ENCODE measurements at regions not wholly inside any gene's neighbourhood (a gene's known extent, or its start where the extent isn't known, plus 50 kb on each side); places are given as distances from the start of the nearest gene placed in this dataset.

DNA sequence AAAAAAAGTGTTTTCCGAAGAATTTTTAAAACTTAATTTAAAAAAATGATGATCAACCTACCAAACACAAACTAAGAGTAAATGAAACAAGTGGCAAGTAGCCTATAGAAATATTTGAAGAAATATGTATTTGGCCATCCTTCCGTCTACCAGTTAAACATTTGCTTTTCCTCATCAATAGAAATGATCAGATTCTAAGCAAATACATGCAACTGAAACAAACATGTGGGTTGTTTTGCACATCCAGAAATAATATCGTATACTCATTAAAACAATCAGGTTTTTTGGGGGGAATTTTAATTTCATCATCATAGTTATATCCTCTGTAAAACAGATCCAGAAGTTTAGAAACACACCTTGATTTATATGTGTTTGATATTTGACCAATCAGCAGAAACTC is 1011.7 kb downstream of the GATA3 start:
- no peaks in the 10 kb centered on the region for H3K27me3 ChIP-seq (ENCODE audit: insufficient read depth, low read length)
- H3K4me2 ChIP-seq (ENCODE audit: low read length) = no peak overlapping the region
- H3K27ac ChIP-seq (ENCODE audit: low read depth, low read length, poor library complexity, severe bottlenecking) = no peak overlapping the region
- no peak overlapping the region for H3K9ac ChIP-seq (ENCODE audit: low read length)
- no peaks in the 10 kb centered on the region for H3K4me1 ChIP-seq (ENCODE audit: insufficient read depth, low read length, severe bottlenecking)
- H4K20me1 ChIP-seq (ENCODE audit: insufficient read depth, low read length) = no peaks in the 10 kb centered on the region
- no peak for TF ChIP-seq EZH2 (IDR thresholded peaks at IDR 0.05; ENCODE audit: borderline replicate concordance, low read length)
- TF ChIP-seq, protein P1, sequence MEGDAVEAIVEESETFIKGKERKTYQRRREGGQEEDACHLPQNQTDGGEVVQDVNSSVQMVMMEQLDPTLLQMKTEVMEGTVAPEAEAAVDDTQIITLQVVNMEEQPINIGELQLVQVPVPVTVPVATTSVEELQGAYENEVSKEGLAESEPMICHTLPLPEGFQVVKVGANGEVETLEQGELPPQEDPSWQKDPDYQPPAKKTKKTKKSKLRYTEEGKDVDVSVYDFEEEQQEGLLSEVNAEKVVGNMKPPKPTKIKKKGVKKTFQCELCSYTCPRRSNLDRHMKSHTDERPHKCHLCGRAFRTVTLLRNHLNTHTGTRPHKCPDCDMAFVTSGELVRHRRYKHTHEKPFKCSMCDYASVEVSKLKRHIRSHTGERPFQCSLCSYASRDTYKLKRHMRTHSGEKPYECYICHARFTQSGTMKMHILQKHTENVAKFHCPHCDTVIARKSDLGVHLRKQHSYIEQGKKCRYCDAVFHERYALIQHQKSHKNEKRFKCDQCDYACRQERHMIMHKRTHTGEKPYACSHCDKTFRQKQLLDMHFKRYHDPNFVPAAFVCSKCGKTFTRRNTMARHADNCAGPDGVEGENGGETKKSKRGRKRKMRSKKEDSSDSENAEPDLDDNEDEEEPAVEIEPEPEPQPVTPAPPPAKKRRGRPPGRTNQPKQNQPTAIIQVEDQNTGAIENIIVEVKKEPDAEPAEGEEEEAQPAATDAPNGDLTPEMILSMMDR (IDR thresholded peaks at IDR 0.05; ENCODE audit: low read length) = no peak
- H2AFZ ChIP-seq (ENCODE audit: low read length) = no peak overlapping the region
- H3K79me2 ChIP-seq (ENCODE audit: insufficient read depth, low read length) = no peaks in the 10 kb centered on the region
- H3K4me3 ChIP-seq (ENCODE audit: low read depth, low read length, poor library complexity, severe bottlenecking) = no peak overlapping the region
- no peaks in the 10 kb centered on the region for H3K36me3 ChIP-seq (ENCODE audit: insufficient read depth, low read length)
- H3F3A ChIP-seq (ENCODE audit: insufficient read depth, low read length) = no peaks in the 10 kb centered on the region
- no peaks in the 10 kb centered on the region for H3K9me3 ChIP-seq (ENCODE audit: low read length)
- no peaks in the 10 kb centered on the region for H3K9me2 ChIP-seq (ENCODE audit: low read depth, low read length)

DNA sequence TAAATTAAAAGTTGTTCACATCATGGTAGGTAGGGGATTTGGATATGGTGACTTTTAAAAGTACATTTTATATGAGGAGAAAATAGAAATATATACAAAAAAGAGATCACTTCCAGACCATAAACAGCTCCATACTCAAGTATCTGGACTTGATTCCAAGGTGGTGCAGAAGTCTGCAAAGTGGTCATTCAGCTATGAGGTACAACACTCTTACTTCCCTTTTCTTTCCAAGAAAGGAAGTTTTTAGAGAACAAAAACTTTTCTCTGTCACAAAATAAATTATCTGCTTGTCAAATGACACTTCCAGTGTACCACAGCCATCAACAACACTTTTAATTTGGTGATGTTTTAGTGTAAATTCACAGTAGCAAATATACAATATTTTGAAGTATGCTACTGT is 1013.5 kb downstream of the GATA3 start:
- H3K4me1 ChIP-seq (ENCODE audit: insufficient read depth, low read length, severe bottlenecking) = no peaks in the 10 kb centered on the region
- H3K4me2 ChIP-seq (ENCODE audit: low read length) = no peak overlapping the region
- H3K9me2 ChIP-seq (ENCODE audit: low read depth, low read length) = no peaks in the 10 kb centered on the region
- no peaks in the 10 kb centered on the region for H4K20me1 ChIP-seq (ENCODE audit: insufficient read depth, low read length)
- TF ChIP-seq EZH2 (IDR thresholded peaks at IDR 0.05; ENCODE audit: borderline replicate concordance, low read length) = no peak
- TF ChIP-seq, protein P1 (IDR thresholded peaks at IDR 0.05; ENCODE audit: low read length) = no peak
- no peaks in the 10 kb centered on the region for H3K36me3 ChIP-seq (ENCODE audit: insufficient read depth, low read length)
- no peaks in the 10 kb centered on the region for H3F3A ChIP-seq (ENCODE audit: insufficient read depth, low read length)
- H3K79me2 ChIP-seq (ENCODE audit: insufficient read depth, low read length) = no peaks in the 10 kb centered on the region
- H3K9me3 ChIP-seq (ENCODE audit: low read length) = no peaks in the 10 kb centered on the region
- H3K27me3 ChIP-seq (ENCODE audit: insufficient read depth, low read length) = no peaks in the 10 kb centered on the region
- H3K4me3 ChIP-seq (ENCODE audit: low read depth, low read length, poor library complexity, severe bottlenecking) = no peak overlapping the region
- H3K9ac ChIP-seq (ENCODE audit: low read length) = no peak overlapping the region
- no peak overlapping the region for H3K27ac ChIP-seq (ENCODE audit: low read depth, low read length, poor library complexity, severe bottlenecking)
- H2AFZ ChIP-seq (ENCODE audit: low read length) = no peak overlapping the region

DNA sequence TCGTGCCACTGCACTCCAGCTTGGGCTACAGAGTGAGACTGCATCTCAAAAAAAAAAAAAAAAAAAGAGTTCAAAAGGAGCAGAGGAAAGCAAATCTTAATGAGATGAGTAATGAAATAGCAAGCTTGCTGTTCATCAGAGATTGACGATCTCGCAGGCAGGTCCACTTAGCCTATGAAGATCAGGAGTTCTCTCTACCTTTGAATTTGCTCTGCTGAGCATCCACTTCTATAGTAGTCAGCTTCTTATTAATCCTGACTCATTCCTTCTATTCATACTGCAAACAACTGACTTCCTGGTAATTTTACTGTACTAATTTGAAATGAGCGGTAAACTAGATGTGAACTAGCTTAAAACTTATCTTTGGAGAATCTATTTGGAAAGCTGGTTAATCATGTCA is 1014.6 kb downstream of the GATA3 start:
- Histone ChIP-seq H3K4me2 (ENCODE audit: low read length) (no peak overlapping the region), H2AFZ (ENCODE audit: low read length) (no peak overlapping the region), H3K9me2 (ENCODE audit: low read depth, low read length) (no peaks in the 10 kb centered on the region), H3K4me1 (ENCODE audit: insufficient read depth, low read length, severe bottlenecking) (no peaks in the 10 kb centered on the region), H3K36me3 (ENCODE audit: insufficient read depth, low read length) (no peaks in the 10 kb centered on the region), H3K9ac (ENCODE audit: low read length) (no peak overlapping the region), H3K4me3 (ENCODE audit: low read depth, low read length, poor library complexity, severe bottlenecking) (no peak overlapping the region), H3K27me3 (ENCODE audit: insufficient read depth, low read length) (no peaks in the 10 kb centered on the region), H3K9me3 (ENCODE audit: low read length) (no peaks in the 10 kb centered on the region), H3F3A (ENCODE audit: insufficient read depth, low read length) (no peaks in the 10 kb centered on the region), H3K27ac (ENCODE audit: low read depth, low read length, poor library complexity, severe bottlenecking) (no peak overlapping the region), H3K79me2 (ENCODE audit: insufficient read depth, low read length) (no peaks in the 10 kb centered on the region), H4K20me1 (ENCODE audit: insufficient read depth, low read length) (no peaks in the 10 kb centered on the region)
- TF ChIP-seq, protein P1 (IDR thresholded peaks at IDR 0.05; ENCODE audit: low read length) = no peak
- TF ChIP-seq EZH2 (IDR thresholded peaks at IDR 0.05; ENCODE audit: borderline replicate concordance, low read length) = no peak
